ENCODE measurements at regions not wholly inside any gene's neighbourhood (a gene's known extent, or its start where the extent isn't known, plus 50 kb on each side); places are given as distances from the start of the nearest gene placed in this dataset.

- H3K9ac ChIP-seq (ENCODE audit: low read length) = no peak overlapping the region
- no peak overlapping the region for H2AFZ ChIP-seq (ENCODE audit: low read depth, low read length)
- H3K9me3 ChIP-seq (ENCODE audit: low read length) = no peaks in the 10 kb centered on the region
- H3K79me2 ChIP-seq (replicated peaks; ENCODE audit: insufficient read depth, low read length) = no peaks in the 10 kb centered on the region
- H3K27ac ChIP-seq (ENCODE audit: low read length) = no peak overlapping the region
- H3K27me3 ChIP-seq (ENCODE audit: insufficient read depth, low read depth, low read length) = no peaks in the 10 kb centered on the region
- H4K20me1 ChIP-seq (ENCODE audit: insufficient read depth) = no peaks in the 10 kb centered on the region
- no peak overlapping the region for H3K4me2 ChIP-seq (ENCODE audit: low read length)
- TF ChIP-seq RAD21 (conservative IDR thresholded peaks at IDR 0.05) = no peak
- no peak for TF ChIP-seq EP300 (conservative IDR thresholded peaks at IDR 0.05; ENCODE audit: poor library complexity, severe bottlenecking)
- TF ChIP-seq TAF1 (IDR thresholded peaks at IDR 0.05; ENCODE audit: low read depth) = no peak
- no peak for TF ChIP-seq REST (IDR thresholded peaks at IDR 0.05; ENCODE audit: borderline replicate concordance)
- TF ChIP-seq EZH2 (IDR thresholded peaks at IDR 0.05; ENCODE audit: borderline replicate concordance, insufficient read depth, low read length, poor library complexity, severe bottlenecking) = no peak
- TF ChIP-seq CTCF (IDR thresholded peaks at IDR 0.05; ENCODE audit: poor library complexity, severe bottlenecking) = no peak
- no peak for TF ChIP-seq POLR2AphosphoS5 (IDR thresholded peaks at IDR 0.05)
- TF ChIP-seq SMC3 (conservative IDR thresholded peaks at IDR 0.05; ENCODE audit: poor library complexity) = no peak
- no peak for TF ChIP-seq MXI1 (conservative IDR thresholded peaks at IDR 0.05; ENCODE audit: poor library complexity, severe bottlenecking)
- H3K9me2 ChIP-seq (ENCODE audit: insufficient read depth, low read length) = no peaks in the 10 kb centered on the region
- no peaks in the 10 kb centered on the region for H3K36me3 ChIP-seq (ENCODE audit: insufficient read depth, low read length)
- H3F3A ChIP-seq (ENCODE audit: insufficient read depth, low read length, poor library complexity, severe bottlenecking) = no peaks in the 10 kb centered on the region
- no peak overlapping the region for H3K4me3 ChIP-seq (ENCODE audit: low read length)
Measured at GRCh38 chr7:25879799-25880198, 272.2 kb upstream of the NFE2L3 start.

GRCh38 chr7:25881317-25882037, 270.5 kb upstream of the NFE2L3 start:
- Histone ChIP-seq H2AFZ (ENCODE audit: low read depth, low read length) (no peak overlapping the region), H3K27me3 (ENCODE audit: insufficient read depth, low read depth, low read length) (no peaks in the 10 kb centered on the region), H3K9ac (ENCODE audit: low read length) (no peak overlapping the region), H3K4me2 (ENCODE audit: low read length) (no peak overlapping the region), H3F3A (ENCODE audit: insufficient read depth, low read length, poor library complexity, severe bottlenecking) (no peaks in the 10 kb centered on the region), H3K36me3 (ENCODE audit: insufficient read depth, low read length) (no peaks in the 10 kb centered on the region), H3K4me3 (ENCODE audit: low read length) (no peak overlapping the region), H3K9me3 (ENCODE audit: low read length) (no peaks in the 10 kb centered on the region), H3K79me2 (replicated peaks; ENCODE audit: insufficient read depth, low read length) (no peaks in the 10 kb centered on the region), H3K9me2 (ENCODE audit: insufficient read depth, low read length) (no peaks in the 10 kb centered on the region), H3K27ac (ENCODE audit: low read length) (no peak overlapping the region), H4K20me1 (ENCODE audit: insufficient read depth) (no peaks in the 10 kb centered on the region)
- no peak for TF ChIP-seq EP300 (conservative IDR thresholded peaks at IDR 0.05; ENCODE audit: poor library complexity, severe bottlenecking)
- no peak for TF ChIP-seq TAF1 (IDR thresholded peaks at IDR 0.05; ENCODE audit: low read depth)
- no peak for TF ChIP-seq CTCF (IDR thresholded peaks at IDR 0.05; ENCODE audit: poor library complexity, severe bottlenecking)
- TF ChIP-seq RAD21 (conservative IDR thresholded peaks at IDR 0.05) = no peak
- no peak for TF ChIP-seq POLR2AphosphoS5 (IDR thresholded peaks at IDR 0.05)
- TF ChIP-seq REST (IDR thresholded peaks at IDR 0.05; ENCODE audit: borderline replicate concordance) = no peak
- no peak for TF ChIP-seq MXI1 (conservative IDR thresholded peaks at IDR 0.05; ENCODE audit: poor library complexity, severe bottlenecking)
- TF ChIP-seq EZH2 (IDR thresholded peaks at IDR 0.05; ENCODE audit: borderline replicate concordance, insufficient read depth, low read length, poor library complexity, severe bottlenecking) = no peak
- no peak for TF ChIP-seq SMC3 (conservative IDR thresholded peaks at IDR 0.05; ENCODE audit: poor library complexity)

Data from neural cell (in vitro differentiated cells).